Limb (tissue), 2 donors: ENCODE measurements at regions not wholly inside any gene's neighbourhood (a gene's known extent, or its start where the extent isn't known, plus 50 kb on each side); places are given as distances from the start of the nearest gene placed in this dataset.
"Not testable (repeated sequence)": the region's sequence is repeated elsewhere in the genome, so short reads cannot be mapped to it uniquely, and the experiment has no call there.

Experiments used
- DNase-seq, 2 donors: peaks; one replicate each; pipeline ENCODE4 v3.0.0-alpha.2; 2016; ENCODE audit errors: extremely low spot score in 2 of 2

GRCh38 chr6:48996461-48997119 is 466.5 kb downstream of the MMUT start:
- no peak for DNase-seq

GRCh38 chr6:48994811-48995210 is 468.2 kb downstream of the MMUT start:
- no peak for DNase-seq

GRCh38 chr6:48990739-48991138 is 472.3 kb downstream of the MMUT start:
- DNase-seq, result no peak

DNA sequence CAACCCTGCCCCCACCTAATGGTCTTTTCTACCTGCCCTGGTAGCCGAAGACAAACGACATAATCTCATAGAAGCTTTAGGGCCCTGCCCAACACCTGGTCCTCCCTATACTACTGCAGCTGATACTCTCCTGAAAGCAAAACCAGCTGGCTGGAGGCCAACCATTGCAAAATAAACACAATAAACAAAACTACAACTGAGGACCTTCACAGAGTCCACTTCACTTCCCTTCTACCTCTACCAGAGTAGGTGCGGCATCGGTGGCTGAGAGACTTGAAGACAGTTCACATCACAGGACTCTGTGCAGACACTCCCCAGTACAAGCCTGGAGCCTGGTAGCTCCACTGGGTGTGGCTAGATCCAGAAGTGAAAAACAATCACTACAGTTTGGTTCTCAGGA is 476.2 kb downstream of the MMUT start:
- no peak for DNase-seq

DNA sequence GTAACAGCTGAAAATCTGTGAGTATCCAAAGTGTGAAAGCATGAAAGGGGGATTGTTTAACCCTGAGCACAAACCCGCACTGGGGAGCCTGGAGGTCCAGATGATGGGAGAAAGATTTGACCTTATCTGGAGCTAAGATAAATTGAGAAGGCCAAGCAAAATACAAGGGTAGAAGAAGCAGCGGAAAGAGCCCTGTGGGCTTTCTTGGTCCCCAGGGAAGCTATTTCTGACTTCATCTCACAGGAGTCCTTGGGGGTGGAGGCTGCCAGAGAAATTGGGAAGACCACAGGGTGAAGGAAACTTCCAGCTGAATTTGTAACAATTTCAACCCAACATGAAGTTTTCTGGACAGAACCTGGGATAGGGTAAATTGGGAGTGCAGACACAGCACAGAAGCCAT is 476.9 kb downstream of the MMUT start:
- no peak for DNase-seq

GRCh38 chr6:48985025-48985424 is 478.0 kb downstream of the MMUT start:
- DNase-seq, result no peak

- DNase-seq, result not testable (repeated sequence)
These were observed 479.1 kb downstream of the MMUT start for GRCh38 chr6:48983968-48984367.

DNA sequence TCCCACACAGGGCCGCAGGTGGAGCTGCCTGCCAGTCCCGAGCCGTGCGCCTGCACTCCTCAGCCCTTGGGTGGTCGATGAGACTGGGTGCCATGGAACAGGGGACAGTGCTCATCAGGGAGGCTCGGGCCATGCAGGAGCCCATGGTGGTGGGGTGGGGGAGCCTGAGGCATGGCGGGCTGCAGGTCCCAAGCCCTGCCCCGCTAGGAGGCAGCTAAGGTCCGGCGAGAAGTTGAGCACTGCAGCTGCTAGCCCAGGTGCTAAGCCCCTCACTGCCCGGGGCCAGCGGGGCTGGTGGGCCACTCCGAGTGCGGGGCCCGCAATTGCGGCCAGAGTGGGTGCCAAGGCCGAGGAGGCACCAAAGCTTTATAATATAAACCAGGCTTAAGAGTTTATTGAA is 479.7 kb downstream of the MMUT start:
- no peak for DNase-seq

DNA sequence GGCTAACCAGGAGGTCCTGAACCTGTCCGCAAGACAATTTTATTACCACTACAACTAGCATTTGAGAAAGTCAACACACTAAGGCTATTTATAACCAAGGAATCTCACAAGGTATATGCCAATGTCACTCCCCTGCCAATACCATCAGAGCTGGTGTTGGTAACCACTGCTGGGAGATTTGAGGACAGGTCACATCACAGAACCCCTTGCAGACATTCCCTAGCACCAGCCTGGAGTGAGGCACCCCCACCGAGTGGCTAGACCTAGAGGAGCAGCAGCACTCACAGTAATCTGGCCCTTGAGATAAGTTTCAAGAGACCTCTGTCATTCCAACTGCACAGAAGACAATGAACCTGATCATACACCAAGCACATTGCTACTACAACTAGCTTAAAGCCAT is 483.2 kb downstream of the MMUT start:
- DNase-seq, result no peak

GRCh38 chr6:48979085-48979484 is 484.0 kb downstream of the MMUT start:
- no peak for DNase-seq

DNA sequence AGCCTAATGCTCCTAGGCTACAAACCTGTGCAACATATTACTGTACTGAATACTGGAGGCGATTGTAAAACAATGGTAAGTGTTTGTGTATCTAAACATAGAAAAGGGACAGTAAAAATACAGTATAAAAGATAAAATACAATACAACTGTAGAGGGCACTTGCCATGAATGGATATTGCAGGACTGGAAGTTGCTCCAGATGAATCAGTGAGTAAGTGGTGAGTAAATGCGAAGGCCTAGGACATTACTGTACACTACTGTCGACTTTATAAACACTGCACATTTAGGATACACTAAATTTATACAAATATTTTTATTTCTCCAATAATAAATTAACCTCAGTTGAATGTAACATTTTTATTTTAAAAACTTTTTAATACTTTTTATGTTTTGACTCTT is 485.0 kb downstream of the MMUT start:
- DNase-seq, result no peak

DNA sequence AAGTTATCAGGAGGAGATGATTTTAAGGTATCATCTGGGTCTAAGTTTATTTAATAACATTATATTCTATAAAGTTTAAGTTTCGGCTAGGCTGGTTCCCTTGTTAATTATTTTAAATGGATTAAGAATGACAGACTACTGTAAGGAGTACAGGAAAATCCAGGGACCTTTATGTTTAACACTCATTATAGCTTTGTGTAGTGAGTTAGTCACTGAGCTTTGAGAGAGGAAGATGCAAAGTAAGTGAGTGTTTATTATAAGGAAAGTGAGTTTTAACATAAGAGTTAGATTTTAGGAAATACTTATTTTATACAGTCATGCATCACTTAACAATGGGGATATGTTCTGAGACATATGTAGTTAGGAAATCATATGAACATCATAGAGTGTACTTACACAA is 485.5 kb downstream of the MMUT start:
- no peak for DNase-seq

- no peak for DNase-seq
These were observed 489.6 kb downstream of the MMUT start for GRCh38 chr6:48973491-48973890.

GRCh38 chr6:48961781-48962415 is 501.2 kb downstream of the MMUT start:
- DNase-seq, result no peak

DNA sequence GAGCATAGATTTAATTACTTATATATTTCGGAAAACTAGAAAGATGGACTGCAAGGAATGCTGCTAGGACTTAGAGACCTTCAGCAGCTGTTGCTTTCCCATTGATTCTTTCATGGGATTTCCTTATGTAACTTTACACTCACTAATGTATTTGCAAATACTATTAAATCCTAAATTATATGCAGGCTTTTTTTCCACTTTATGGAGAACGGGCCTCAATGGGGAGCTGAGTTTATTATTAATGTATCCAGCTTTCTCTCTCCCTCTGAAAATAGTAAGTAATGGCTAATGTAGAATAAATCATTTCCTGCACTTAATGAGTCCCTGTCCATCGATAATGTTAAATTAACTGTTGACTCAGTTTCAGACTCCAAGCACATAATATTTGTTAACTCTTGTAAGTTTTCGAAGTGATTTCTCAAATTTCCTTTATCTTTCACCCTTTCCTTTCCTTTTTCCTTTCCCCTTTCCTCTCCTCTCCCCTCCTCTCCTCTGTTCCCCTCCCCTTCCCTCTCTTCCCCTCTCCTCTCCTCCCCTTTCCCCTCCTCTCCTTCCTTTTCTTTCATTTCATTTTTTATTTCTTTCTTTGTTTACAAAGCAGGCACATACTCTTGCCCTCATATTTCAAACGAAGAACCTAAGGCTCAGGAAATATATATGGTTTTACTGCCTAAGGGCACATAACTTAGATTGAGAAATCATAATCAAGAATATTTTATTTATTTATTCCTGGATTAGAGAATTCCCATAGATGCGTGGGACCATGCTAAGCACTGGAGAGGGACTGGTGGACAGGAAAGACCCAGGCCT is 503.6 kb downstream of the MMUT start:
- DNase-seq, result peak in 1 of 2 donors; percentile 5

DNA sequence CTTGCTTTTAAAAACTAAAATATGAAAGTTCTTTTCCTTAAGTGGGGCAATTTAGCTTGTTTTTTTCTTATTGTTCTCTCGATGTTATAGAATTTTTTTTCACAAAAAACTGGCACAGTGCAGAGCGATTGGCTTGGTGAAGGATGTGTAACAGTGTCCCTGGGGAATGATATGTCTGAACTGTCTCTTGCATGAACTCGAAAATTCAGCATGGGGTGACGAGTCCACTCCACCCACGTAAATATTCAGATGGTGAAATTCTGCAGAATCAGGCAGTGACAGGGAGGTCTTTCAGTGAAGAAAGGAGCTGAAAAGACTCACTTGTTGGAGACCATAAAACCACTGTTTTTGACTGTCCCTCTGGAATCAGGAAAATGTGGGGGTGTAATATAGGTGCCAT is 505.3 kb downstream of the MMUT start:
- DNase-seq, result no peak

- DNase-seq, result no peak
These were observed 511.1 kb downstream of the MMUT start for GRCh38 chr6:48951917-48952316.

DNA sequence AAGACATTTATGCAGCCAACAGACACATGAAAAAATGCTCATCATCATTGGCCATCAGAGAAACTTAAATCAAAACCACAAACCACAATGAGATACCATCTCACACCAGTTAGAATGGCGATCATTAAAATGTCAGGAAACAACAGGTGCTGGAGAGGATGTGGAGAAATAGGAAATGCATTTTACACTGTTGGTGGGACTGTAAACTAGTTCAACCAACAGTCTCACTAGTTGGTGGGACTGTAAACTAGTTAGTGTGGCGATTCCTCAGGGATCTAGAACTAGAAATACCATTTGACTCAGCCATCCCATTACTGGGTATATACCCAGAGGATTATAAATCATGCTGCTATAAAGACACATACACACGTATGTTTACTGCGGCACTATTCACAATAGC is 518.8 kb downstream of the MMUT start:
- DNase-seq, result not testable (repeated sequence)

DNA sequence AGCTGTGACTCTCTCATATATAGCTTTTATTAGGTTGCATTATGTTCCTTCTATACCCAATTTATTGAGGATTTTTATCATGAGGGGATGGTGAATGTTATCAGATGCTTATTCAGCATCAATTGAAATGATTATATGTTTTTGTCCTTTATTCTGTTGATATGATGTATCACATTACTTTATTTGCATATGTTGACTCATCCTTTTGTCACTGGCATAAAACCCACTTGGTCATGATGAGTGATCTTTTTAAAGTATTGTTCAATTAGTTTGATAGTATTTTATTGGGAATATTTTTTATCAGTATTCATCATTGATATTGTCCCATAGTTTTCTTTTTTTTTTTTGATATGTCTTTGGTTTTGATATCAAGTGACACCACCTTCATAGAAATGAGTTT is 529.9 kb downstream of the MMUT start:
- no peak for DNase-seq

DNA sequence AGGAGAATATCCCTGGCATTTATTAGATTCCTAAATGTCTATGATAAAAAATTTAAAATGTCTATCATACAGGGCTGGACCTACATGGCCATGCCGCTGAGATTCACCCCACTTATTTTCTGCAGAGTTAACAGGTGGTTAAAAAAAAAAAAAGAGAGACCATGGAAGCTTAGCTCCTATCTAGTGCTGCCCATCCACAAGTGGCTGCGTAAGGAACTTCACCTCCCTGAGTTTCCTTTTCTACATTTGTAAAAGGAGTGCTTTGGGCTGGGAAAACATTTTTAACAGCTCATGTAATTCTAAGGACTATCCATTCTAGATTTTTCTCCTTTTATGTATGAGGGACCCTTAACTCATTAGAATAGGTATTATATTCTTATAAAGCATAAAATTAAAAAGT is 534.1 kb downstream of the MMUT start:
- no peak for DNase-seq

- DNase-seq, result no peak
These were observed 540.2 kb downstream of the MMUT start for GRCh38 chr6:48922837-48923236.

DNA sequence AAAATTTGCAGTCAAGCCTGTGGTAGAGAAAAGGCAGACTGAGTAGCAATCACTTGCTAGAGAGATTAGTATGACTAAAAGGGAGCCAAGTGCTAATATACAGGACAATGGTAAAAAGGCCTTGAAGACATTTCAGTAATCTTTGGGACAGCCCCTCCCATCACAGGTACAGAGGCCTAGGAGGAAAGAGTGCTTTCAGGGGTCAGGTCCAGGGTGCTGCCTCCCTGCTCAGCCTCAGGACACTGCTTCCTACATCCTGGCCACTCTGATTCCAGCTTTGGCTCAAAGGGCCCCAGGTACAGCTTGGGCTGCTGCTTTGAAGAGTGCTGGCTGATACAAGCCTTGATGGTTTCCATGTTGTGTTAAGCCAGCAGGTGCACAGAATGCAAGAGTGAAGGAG is 543.5 kb downstream of the MMUT start:
- DNase-seq, result no peak

GRCh38 chr6:48917233-48917632 is 545.8 kb downstream of the MMUT start:
- no peak for DNase-seq
